Adipocyte (in vitro differentiated cells): ENCODE measurements at regions not wholly inside any gene's neighbourhood (a gene's known extent, or its start where the extent isn't known, plus 50 kb on each side); places are given as distances from the start of the nearest gene placed in this dataset.

Experiments used
- DNase-seq: peaks from one replicate; pipeline ENCODE4 v3.0.0-alpha.2; 2015; ENCODE audit warnings: low read depth
- H3K27me3 ChIP-seq: replicated peaks from 2 replicates; pipeline ENCODE4 v1.7.0; 2013; ENCODE audit warnings: mild to moderate bottlenecking, low read length, moderate library complexity; ENCODE audit not compliant: control insufficient read depth, insufficient read depth
- H3K36me3 ChIP-seq: 2 replicates; pipeline ENCODE4 v1.7.0; 2013; ENCODE audit warnings: low read length, mild to moderate bottlenecking, moderate library complexity; ENCODE audit not compliant: control insufficient read depth, insufficient read depth, severe bottlenecking
- H3K4me1 ChIP-seq: 2 replicates; pipeline ENCODE4 v1.7.0; 2013; ENCODE audit warnings: mild to moderate bottlenecking, low read length, moderate library complexity; ENCODE audit not compliant: control insufficient read depth, insufficient read depth
- H3K4me3 ChIP-seq: 2 replicates; pipeline ENCODE4 v1.7.0; 2013; ENCODE audit warnings: mild to moderate bottlenecking, low read length, moderate library complexity
- H3K9ac ChIP-seq: 2 replicates; pipeline ENCODE4 v1.7.0; 2013; ENCODE audit warnings: mild to moderate bottlenecking, low read length, moderate library complexity
- H3K9me3 ChIP-seq: 2 replicates; pipeline ENCODE4 v1.7.0; 2013; ENCODE audit warnings: mild to moderate bottlenecking, low read length, moderate library complexity; ENCODE audit not compliant: control insufficient read depth

DNA sequence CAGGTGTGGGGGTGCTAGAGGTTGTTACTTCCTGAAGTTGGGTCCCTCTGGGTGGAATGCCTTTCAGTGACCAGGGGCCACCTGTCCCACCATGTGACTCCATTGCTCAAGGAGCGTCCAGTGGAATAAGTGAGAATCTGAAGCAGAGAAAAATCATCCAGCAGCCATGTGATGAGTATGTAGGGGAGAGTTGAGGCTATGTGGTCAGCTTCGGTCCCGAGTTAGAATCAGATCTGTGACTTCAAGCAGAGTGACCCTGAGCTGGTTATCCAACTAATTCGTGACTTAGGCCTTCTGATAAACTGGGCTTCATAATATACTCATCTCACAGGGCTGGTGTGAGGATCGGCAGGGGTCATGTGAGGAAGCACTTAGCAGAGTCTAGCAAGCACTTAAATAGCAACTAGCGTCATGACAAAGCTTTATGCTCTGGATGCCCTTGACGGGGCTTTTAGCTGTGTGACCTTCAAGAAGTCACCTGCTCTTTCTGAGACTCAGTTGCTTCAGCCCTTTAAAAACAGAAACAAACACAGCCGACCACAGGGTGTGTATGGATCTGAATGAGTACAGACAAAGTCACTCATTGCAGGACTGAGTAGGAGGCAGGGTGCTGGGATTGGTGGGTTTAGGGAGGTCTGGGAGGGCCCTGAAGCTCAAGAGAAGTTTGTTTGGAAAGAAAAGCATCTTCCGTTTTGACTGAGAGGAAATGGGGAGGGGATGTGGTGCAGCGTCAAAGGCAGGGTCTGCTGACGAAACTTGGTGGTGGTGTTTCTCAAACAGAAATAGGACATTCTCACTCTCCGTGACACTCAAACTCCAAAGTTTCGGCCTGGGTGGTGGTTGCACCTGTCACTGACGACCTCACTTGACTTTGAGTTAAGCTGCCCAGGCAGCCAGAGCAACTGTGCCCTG, 264.0 kb upstream of the CXCR4 start:
- Histone ChIP-seq H3K36me3 (no peaks in the 10 kb centered on the region), H3K4me1 (peaks cover 9% of the 10 kb centered on the region), H3K9ac (no peak overlapping the region), H3K9me3 (no peaks in the 10 kb centered on the region), H3K27me3 (no peaks in the 10 kb centered on the region), H3K4me3 (no peak overlapping the region)
- DNase-seq, result no peak

DNA sequence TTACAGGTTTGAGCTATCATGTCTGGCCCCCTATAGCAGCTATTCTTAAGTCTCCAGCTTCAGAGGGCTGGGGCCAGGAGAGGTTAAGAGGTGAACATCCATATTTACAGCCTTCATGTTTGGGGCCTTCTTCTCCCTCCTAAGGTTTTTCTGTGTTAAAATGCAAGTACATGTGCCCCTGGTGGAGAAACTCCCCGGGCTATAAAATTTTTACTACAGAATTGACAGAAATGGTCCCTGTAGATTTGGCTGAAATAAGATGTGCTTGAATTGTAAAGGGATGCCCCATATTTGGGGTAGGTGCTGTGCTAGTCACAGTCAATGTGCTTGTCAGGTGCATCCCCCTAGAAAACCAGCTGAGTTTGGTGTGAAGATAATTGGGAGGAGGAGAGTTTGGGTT, 263.3 kb upstream of the CXCR4 start:
- Histone ChIP-seq H3K4me3 (no peak overlapping the region), H3K27me3 (no peaks in the 10 kb centered on the region)
- DNase-seq, result no peak

DNA sequence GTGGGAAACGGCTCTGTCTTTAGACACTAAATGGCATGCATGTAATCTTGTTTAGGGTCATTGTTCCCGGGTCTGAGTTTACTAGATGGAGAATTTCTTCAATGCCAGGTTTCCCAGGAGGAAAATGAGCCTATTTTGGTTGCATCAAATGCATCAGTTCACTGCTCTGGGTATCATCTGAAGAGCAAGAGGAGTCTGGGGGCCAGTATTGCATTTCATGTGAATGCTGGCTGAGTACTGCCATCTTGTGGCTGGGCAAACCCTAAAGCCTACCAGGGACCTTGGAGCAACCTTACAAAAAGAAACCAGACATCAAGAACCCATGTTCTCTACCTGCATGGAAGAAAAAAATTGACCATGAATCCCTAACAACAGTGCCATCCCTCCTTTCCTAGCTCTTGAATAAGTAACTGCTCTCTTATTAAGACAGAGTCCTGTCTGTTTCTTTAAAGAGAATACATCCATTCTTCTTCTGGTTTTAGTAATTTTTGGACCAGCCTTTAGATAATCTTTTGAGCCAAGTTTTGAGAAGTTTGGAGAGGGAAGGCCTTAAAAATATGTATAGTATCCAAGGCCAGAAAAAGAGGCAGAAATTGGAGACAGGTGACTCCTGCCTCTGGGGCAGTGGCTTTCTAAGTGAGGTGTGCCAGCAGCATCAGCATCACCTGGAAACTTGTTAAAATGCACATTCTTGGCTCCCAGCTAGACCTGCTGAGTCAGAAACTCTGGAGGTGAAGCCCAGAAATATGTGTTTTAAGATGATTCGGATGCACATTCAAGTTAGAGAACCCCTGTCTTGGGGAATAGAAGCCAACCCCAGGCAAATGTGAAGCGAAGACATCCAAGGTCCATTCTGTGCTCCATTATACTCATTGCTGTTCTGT, 261.0 kb upstream of the CXCR4 start:
- Histone ChIP-seq H3K36me3 (no peaks in the 10 kb centered on the region), H3K4me1 (peaks cover 6% of the 10 kb centered on the region), H3K9ac (no peak overlapping the region), H3K4me3 (no peak overlapping the region), H3K9me3 (no peaks in the 10 kb centered on the region), H3K27me3 (no peaks in the 10 kb centered on the region)
- DNase-seq, result peak; percentile 13

More for the DNA sequence above, 263.3 kb upstream of the CXCR4 start:
- Histone ChIP-seq H3K9me3 (no peaks in the 10 kb centered on the region), H3K4me1 (peaks cover 13% of the 10 kb centered on the region), H3K36me3 (no peaks in the 10 kb centered on the region), H3K9ac (no peak overlapping the region)

DNA sequence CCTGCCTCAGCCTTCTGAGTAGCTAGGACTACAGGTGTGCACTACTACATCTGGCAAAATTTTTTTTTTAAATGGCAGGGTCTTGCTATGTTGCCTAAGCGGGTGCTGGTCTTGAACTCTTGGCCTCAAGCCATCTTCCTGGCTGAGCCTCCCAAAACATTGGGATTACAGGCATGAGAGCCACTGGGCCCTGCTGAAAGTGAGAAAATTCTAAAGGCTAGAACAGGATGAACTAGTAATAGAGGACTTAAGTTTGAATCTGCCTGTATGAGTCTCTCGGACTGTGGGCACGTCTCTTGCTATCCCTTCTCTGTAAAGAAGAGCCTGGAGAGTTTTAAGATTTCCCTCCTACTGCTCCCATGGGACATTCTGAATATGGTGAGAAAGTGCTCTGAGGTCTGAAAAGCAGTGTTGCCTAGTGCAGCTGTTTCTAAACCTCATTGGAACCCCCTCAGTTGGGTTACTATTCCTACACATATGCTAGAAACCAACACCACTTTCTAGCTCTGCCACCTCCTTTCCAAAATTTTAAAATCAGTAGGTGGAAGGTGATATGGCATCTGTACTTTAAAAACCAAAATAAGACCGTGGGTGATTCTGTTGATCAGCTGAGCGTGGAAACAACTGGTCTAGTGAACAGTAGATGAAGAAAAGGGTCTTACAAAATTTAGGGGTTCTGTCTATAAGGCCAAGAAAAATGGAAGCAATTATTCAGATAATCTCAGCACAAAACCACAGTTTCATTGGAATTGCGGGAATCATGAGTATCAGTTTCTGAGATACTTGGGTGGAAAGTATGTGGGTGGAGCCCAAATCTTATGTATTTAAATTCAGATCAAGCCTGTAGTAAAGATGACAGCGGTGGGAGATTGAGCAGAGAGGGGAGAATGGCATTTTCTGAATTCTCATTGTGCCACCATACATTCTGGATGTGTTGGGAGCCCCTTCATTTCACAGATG, 259.8 kb upstream of the CXCR4 start:
- Histone ChIP-seq H3K9me3 (no peaks in the 10 kb centered on the region), H3K4me3 (no peak overlapping the region), H3K27me3 (no peaks in the 10 kb centered on the region), H3K9ac (no peak overlapping the region), H3K36me3 (no peaks in the 10 kb centered on the region), H3K4me1 (peaks cover 6% of the 10 kb centered on the region)
- no peak for DNase-seq

DNA sequence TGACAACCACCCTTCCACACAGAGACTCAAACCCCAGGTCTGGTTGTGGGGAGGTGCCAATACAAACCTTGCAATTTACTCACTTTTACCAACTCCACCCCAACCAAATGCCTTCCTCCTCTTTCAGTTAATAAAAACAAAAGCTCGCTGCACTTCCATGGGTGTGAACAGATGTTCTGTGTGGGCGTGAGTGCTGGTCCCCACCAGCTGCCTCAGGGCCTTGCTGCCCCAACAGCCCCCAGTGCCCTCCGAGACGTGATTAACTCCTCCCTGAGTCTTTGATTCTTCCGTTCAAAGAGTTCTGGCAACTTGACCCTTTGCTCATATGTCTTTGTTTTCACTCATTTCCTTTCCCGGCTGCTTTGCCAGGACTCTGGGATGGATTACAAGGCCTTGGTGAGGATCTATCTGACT, 258.9 kb upstream of the CXCR4 start:
- Histone ChIP-seq H3K9me3 (no peaks in the 10 kb centered on the region), H3K27me3 (no peaks in the 10 kb centered on the region), H3K4me3 (no peak overlapping the region), H3K36me3 (no peaks in the 10 kb centered on the region), H3K9ac (no peak overlapping the region), H3K4me1 (peaks cover 6% of the 10 kb centered on the region)
- no peak for DNase-seq

DNA sequence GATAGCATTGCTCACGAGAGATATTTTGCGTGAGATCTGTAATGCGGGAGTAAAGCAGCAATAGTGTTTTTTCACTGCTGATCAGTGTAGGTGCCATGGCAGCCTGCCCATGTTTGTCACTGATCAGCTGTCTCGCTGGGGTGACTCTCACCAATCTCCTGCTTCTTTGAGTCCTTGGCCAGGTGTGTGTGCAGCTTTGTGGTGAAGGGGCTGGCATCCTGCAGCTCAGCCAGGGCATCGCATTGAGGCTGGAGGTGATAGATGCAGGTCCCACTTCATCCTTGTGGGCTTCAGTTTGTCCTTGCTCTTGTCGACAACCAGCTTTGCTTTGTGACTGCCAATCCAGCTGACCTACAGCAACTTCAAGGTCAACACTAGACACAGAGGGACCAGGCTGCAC, 258.3 kb upstream of the CXCR4 start:
- Histone ChIP-seq H3K27me3 (no peaks in the 10 kb centered on the region), H3K36me3 (no peaks in the 10 kb centered on the region), H3K4me3 (no peak overlapping the region), H3K4me1 (peaks cover 6% of the 10 kb centered on the region), H3K9me3 (no peaks in the 10 kb centered on the region), H3K9ac (no peak overlapping the region)
- no peak for DNase-seq

DNA sequence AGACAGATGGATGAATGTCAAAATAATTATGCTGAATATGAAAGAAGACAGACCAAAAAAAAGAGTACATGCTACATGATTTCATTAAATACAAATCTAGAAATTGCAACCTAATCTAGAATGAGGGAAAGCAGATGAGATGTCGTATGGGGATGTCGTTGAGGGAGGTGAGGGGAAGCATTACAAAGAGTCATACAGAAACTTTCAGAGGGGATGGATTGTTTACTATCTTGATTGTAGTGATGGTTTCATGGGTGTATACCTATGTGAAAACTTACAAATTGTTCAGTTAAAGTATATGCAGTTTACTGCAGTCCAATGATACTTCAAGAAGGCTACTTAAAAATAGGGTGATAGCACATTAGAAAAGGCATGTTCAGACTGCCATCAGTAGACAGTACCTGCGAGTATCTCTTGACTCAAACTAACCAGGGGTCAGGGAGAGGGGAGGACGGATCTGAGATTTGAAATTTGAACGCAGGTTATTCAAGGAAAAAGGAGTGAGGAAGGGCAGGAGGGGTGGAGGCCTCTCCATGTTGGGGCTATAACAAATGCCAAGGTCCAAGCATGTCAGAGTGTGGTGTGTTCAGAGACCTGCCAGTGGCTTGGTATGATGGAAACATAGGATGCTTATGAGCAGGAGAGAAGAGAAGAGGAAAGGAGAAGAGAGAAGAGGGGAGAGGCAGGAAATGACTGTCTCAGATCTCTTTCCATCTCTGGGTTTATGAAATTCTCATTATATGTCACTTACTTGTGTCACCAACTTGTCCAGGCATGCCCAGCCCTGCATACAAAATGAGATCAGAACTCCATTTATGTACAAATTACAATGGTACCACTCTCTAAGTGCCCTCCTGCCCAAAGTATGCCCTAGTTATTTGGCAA, 257.3 kb upstream of the CXCR4 start:
- Histone ChIP-seq H3K4me1 (peaks cover 6% of the 10 kb centered on the region), H3K36me3 (no peaks in the 10 kb centered on the region), H3K9me3 (no peaks in the 10 kb centered on the region), H3K4me3 (no peak overlapping the region), H3K27me3 (no peaks in the 10 kb centered on the region), H3K9ac (no peak overlapping the region)
- DNase-seq, result no peak

DNA sequence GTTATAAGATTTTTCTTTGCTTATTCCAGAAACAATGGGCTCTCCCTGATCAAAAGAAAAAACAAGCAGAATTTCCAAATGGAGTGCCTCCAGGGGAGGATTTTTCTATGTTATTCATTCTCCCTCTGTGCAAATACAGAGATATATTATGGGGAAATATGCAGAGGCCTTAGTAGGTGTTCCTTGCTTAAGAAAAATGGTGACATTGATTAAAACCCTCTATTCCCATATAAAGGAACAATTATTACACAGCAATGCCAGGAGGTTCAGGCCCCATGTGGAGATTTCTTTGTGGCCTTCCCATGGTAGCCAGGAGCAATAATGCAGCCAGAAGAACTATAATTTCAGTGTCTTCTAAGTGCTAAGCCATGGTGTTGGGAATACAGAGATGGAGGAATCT, 255.9 kb upstream of the CXCR4 start:
- no peak for DNase-seq
- Histone ChIP-seq H3K4me1 (peaks cover 6% of the 10 kb centered on the region), H3K36me3 (no peaks in the 10 kb centered on the region), H3K4me3 (no peak overlapping the region), H3K9ac (no peak overlapping the region), H3K9me3 (no peaks in the 10 kb centered on the region), H3K27me3 (no peaks in the 10 kb centered on the region)

DNA sequence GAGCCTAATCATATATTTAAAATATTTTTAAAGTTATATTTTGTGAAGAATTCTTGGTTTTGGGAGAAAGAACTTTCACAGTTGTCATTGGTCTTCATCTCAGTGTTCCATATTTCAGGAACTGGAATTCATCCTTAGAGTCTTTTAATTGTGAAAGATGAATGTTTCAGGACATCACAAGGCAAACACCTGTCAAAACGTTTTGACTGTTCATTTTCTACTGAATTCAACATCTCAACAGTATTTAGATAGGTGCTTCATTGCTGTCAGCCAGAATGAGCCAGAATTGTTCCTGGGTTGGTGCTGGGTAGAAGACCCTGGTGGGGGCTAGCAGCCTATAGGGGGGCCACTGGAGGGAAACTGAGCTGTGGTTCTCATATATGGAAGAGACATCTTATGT, 255.1 kb upstream of the CXCR4 start:
- Histone ChIP-seq H3K36me3 (no peaks in the 10 kb centered on the region), H3K9ac (no peak overlapping the region), H3K4me1 (peaks cover 6% of the 10 kb centered on the region), H3K27me3 (no peaks in the 10 kb centered on the region), H3K4me3 (no peak overlapping the region), H3K9me3 (peaks cover 4% of the 10 kb centered on the region)
- DNase-seq, result no peak

DNA sequence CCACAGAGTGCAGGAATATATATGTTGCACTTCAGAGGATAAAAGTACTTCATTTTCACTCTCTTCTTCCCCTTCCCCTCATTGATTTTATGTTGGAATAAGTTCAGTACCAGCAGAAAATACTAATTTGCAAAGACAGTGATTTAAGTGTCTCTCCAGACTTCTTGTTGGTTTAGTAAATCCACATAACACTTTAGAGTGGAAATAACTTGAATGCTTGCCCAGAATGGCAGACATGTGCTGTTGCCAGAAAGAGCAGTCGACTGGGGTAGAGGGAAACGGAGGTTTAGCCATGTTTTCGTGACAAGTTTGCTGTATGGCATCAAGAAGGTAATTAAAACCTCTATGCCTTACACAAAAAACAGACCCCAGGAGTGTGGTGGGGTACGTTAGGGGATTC, 246.0 kb upstream of the CXCR4 start:
- Histone ChIP-seq H3K9ac (no peak overlapping the region), H3K27me3 (no peaks in the 10 kb centered on the region), H3K4me1 (peaks cover 8% of the 10 kb centered on the region), H3K36me3 (no peaks in the 10 kb centered on the region), H3K4me3 (no peak overlapping the region), H3K9me3 (peaks cover 12% of the 10 kb centered on the region)
- DNase-seq, result no peak
